ENCODE measurements at regions not wholly inside any gene's neighbourhood (a gene's known extent, or its start where the extent isn't known, plus 50 kb on each side); places are given as distances from the start of the nearest gene placed in this dataset.

GRCh38 chr4:181181331-181181730, 1061.9 kb upstream of the TENM3 start:
- no peak for DNase-seq

- DNase-seq, result no peak
Observed at GRCh38 chr4:181189751-181190150, 1053.5 kb upstream of the TENM3 start.

GRCh38 chr4:181193131-181193930, 1049.9 kb upstream of the TENM3 start:
- no peak for DNase-seq

GRCh38 chr4:181194096-181194495, 1049.1 kb upstream of the TENM3 start:
- no peak for DNase-seq

- no peak for DNase-seq
Observed at GRCh38 chr4:181200076-181200475, 1043.1 kb upstream of the TENM3 start.

- DNase-seq, result no peak
Observed at GRCh38 chr4:181202240-181202639, 1041.0 kb upstream of the TENM3 start.

GRCh38 chr4:181204109-181204508, 1039.1 kb upstream of the TENM3 start:
- no peak for DNase-seq

GRCh38 chr4:181213551-181213950, 1029.7 kb upstream of the TENM3 start:
- no peak for DNase-seq

- DNase-seq, result no peak
Observed at GRCh38 chr4:181216501-181216900, 1026.7 kb upstream of the TENM3 start.

- DNase-seq, result no peak
Observed at GRCh38 chr4:181219783-181220416, 1023.3 kb upstream of the TENM3 start.

- no peak for DNase-seq
Observed at GRCh38 chr4:181224852-181225251, 1018.4 kb upstream of the TENM3 start.

GRCh38 chr4:181225616-181226261, 1017.5 kb upstream of the TENM3 start:
- no peak for DNase-seq

GRCh38 chr4:181234951-181235680, 1008.1 kb upstream of the TENM3 start:
- no peak for DNase-seq

GRCh38 chr4:181245326-181245725, 997.9 kb upstream of the TENM3 start:
- DNase-seq, result no peak

- DNase-seq, result no peak
Observed at GRCh38 chr4:181249031-181249430, 994.2 kb upstream of the TENM3 start.

GRCh38 chr4:181254771-181255170, 988.4 kb upstream of the TENM3 start:
- no peak for DNase-seq

- no peak for DNase-seq
Observed at GRCh38 chr4:181258569-181258968, 984.6 kb upstream of the TENM3 start.

GRCh38 chr4:181259081-181259709, 984.0 kb upstream of the TENM3 start:
- no peak for DNase-seq

- no peak for DNase-seq
Observed at GRCh38 chr4:181261279-181261678, 981.9 kb upstream of the TENM3 start.

GRCh38 chr4:181264893-181265292, 978.3 kb upstream of the TENM3 start:
- DNase-seq, result no peak

- no peak for DNase-seq
Observed at GRCh38 chr4:181265370-181265769, 977.8 kb upstream of the TENM3 start.

- no peak for DNase-seq
Observed at GRCh38 chr4:181271116-181271640, 972.0 kb upstream of the TENM3 start.
